Stomach (tissue), 4 donors: ENCODE measurements at regions not wholly inside any gene's neighbourhood (a gene's known extent, or its start where the extent isn't known, plus 50 kb on each side); places are given as distances from the start of the nearest gene placed in this dataset.

Experiments used
- EP300 ChIP-seq: sonication (generic); formaldehyde crosslinking; IDR thresholded peaks from one replicate; pipeline ENCODE4 v1.6.1; 2017; ENCODE audit warnings: antibody characterized with exemption
- POLR2A ChIP-seq, 4 donors: fragments of 450-650 bp; IDR thresholded peaks; one replicate each; pipeline ENCODE4 v1.6.1; 2016; ENCODE audit warnings: antibody characterized with exemption in 4 of 4, control low read depth in 2 of 4, mild to moderate bottlenecking in 1 of 4, moderate library complexity in 1 of 4
- POLR2AphosphoS5 ChIP-seq, 3 donors: sonication (generic); formaldehyde crosslinking; IDR thresholded peaks; one replicate each; pipeline ENCODE4 v1.6.1; 2016; ENCODE audit warnings: antibody characterized with exemption in 3 of 3
- TF ChIP-seq, protein P1 (sequence below), 7 experiments: fragments of 450-650 bp in 4 of 7; fragments of 200-600 bp in 3 of 7; sonication (generic) in 3 of 7; IDR thresholded peaks; one replicate each; pipeline ENCODE4 v1.5.1; 2016 to 2019; ENCODE audit warnings: antibody characterized with exemption in 7 of 7, control low read depth in 2 of 7, mild to moderate bottlenecking in 1 of 7

DNA sequence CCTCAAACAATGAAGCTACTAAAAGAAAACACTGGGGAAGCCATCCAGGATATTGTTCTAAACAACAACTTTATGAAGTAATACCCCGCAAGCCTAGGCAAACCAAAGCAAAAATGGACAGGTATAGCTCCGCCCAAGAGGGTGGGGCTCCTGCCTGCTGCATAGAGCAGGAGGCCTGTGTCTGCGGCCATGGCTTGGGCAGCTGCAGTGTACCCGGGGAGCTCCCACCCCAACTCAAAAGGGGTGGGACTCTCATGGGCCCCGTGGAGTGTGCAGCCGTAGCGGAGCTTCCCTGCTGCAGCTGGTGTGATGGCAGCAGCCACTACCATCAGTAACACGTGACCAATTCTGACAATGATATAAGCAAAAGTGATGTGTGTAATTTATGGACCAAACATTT, 264.2 kb upstream of the KITLG start:
- TF ChIP-seq, protein P1, sequence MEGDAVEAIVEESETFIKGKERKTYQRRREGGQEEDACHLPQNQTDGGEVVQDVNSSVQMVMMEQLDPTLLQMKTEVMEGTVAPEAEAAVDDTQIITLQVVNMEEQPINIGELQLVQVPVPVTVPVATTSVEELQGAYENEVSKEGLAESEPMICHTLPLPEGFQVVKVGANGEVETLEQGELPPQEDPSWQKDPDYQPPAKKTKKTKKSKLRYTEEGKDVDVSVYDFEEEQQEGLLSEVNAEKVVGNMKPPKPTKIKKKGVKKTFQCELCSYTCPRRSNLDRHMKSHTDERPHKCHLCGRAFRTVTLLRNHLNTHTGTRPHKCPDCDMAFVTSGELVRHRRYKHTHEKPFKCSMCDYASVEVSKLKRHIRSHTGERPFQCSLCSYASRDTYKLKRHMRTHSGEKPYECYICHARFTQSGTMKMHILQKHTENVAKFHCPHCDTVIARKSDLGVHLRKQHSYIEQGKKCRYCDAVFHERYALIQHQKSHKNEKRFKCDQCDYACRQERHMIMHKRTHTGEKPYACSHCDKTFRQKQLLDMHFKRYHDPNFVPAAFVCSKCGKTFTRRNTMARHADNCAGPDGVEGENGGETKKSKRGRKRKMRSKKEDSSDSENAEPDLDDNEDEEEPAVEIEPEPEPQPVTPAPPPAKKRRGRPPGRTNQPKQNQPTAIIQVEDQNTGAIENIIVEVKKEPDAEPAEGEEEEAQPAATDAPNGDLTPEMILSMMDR (IDR thresholded peaks at IDR 0.05) = no peak
- no peak for TF ChIP-seq POLR2A (IDR thresholded peaks at IDR 0.05)
- no peak for TF ChIP-seq POLR2AphosphoS5 (IDR thresholded peaks at IDR 0.05)
- no peak for TF ChIP-seq EP300
